HepG2 (cell line): ENCODE measurements at regions not wholly inside any gene's neighbourhood (a gene's known extent, or its start where the extent isn't known, plus 50 kb on each side); places are given as distances from the start of the nearest gene placed in this dataset.

Experiments used
- ATAC-seq: fragments of 200-7000 bp; cut with Tn5 transposase; 3 replicates; pipeline ENCODE4 v1.9.1; 2020; ENCODE audit warnings: mild to moderate bottlenecking, moderate library complexity
- BruUV-seq: library from RNA; stranded (reverse); fragments of 400-500 nt; replicated peaks from 2 replicates; lab custom pipeline; 2021; lab: Mats Ljungman, UMichigan
- CTCF ChIA-PET: fragments of 300-600 bp; formaldehyde crosslinking; extraction: SDS; loops from one replicate; lab custom pipeline; 2021; ENCODE audit warnings: low total read pairs, inconsistent platforms, low intra/inter-chr PET ratio; lab: Yijun Ruan, JAX
- POLR2A ChIA-PET: fragments of 350-600 bp; sonication (Branson Sonifier 250); formaldehyde crosslinking; loops from one replicate; lab custom pipeline; 2020; ENCODE audit warnings: antibody characterized with exemption, inconsistent platforms; lab: Yijun Ruan, JAX
- DNase-seq: peaks from one replicate; pipeline ENCODE4 v3.0.0-alpha.2; 2015; ENCODE audit warnings: low spot score
- FAIRE-seq: peaks from 3 replicates; lab custom pipeline; 2011; peaks lifted over from hg19 to GRCh38; lab: Jason Lieb, UNC
- H2AFZ ChIP-seq: one replicate; pipeline ENCODE4 v1.6.1; 2011; ENCODE audit warnings: low read length, inconsistent platforms
- H3K27ac ChIP-seq: fragments of 300-600 bp; 3 replicates; pipeline ENCODE4 v1.8.0; 2011; ENCODE audit warnings: mixed run types, mild to moderate bottlenecking, mixed read lengths, low read length, inconsistent platforms; ENCODE audit not compliant: insufficient read depth; ENCODE audit errors: extremely low read length
- H3K27me3 ChIP-seq, 2 experiments: fragments of 200-600 bp in 1 of 2; 2 replicates in 1 of 2; 3 replicates in 1 of 2; pipeline versions ENCODE4 v1.6.0 to v1.8.0; 2011; ENCODE audit warnings: low read length in 2 of 2, mild to moderate bottlenecking in 2 of 2, moderate library complexity in 2 of 2, inconsistent platforms in 1 of 2; ENCODE audit not compliant: insufficient read depth in 2 of 2, control insufficient read depth in 1 of 2
- H3K36me3 ChIP-seq, 2 experiments: fragments of 200-600 bp in 1 of 2; replicated peaks in 1 of 2; 2 replicates in 1 of 2; 3 replicates in 1 of 2; pipeline versions ENCODE4 v1.5.1 to v1.8.0; 2011; ENCODE audit warnings: low read length in 2 of 2, inconsistent platforms in 1 of 2; ENCODE audit not compliant: insufficient read depth in 2 of 2, control insufficient read depth in 1 of 2
- H3K4me1 ChIP-seq: 2 replicates; pipeline ENCODE4 v1.5.1; 2012; ENCODE audit warnings: low read length, inconsistent platforms; ENCODE audit not compliant: insufficient read depth
- H3K4me2 ChIP-seq: 2 replicates; pipeline ENCODE4 v1.6.0; 2011; ENCODE audit warnings: low read depth, low read length, inconsistent platforms
- H3K4me3 ChIP-seq, 3 experiments: fragments of 200-600 bp in 1 of 3; sonication (generic), shearing (Covaris generic) in 1 of 3; replicated peaks in 1 of 3; 2 replicates each; pipeline ENCODE4 v1.5.1; 2011 to 2016; ENCODE audit warnings: low read length in 3 of 3, inconsistent platforms in 2 of 3, low read depth in 2 of 3, mild to moderate bottlenecking in 2 of 3, control low read depth in 1 of 3, mixed read lengths in 1 of 3; ENCODE audit not compliant: insufficient read depth in 1 of 3
- H3K79me2 ChIP-seq: one replicate; pipeline ENCODE4 v1.6.1; 2011; ENCODE audit warnings: low read length, inconsistent platforms; ENCODE audit not compliant: insufficient read depth
- H3K9ac ChIP-seq: 2 replicates; pipeline ENCODE4 v1.6.0; 2011; ENCODE audit warnings: mild to moderate bottlenecking, low read depth, low read length, inconsistent platforms; ENCODE audit not compliant: insufficient read depth
- H3K9me3 ChIP-seq: 2 replicates; pipeline ENCODE4 v1.5.1; 2012; ENCODE audit warnings: mild to moderate bottlenecking, low read length
- H4K20me1 ChIP-seq: 2 replicates; pipeline ENCODE4 v1.6.0; 2011; ENCODE audit warnings: inconsistent platforms, mild to moderate bottlenecking, low read length, moderate library complexity; ENCODE audit not compliant: insufficient read depth
- ATAD3A ChIP-seq: sonication (generic); formaldehyde crosslinking; IDR thresholded peaks from 2 replicates; pipeline ENCODE4 v1.4.0; 2020; ENCODE audit warnings: missing genetic modification reagents
- WGBS: methylation state at CpG from one replicate; pipeline ENCODE4 v1.1.6; 2017; ENCODE audit warnings: low lambda C conversion rate; 5-methylcytosine and 5-hydroxymethylcytosine counted together
- in situ Hi-C: cut with HindIII; loops from 2 replicates; pipeline ENCODE4 v1.10.0; 2017; ENCODE audit warnings: low pct_unique_long_range_greater_than_20kb; ENCODE audit not compliant: extremely low pct_ligation_motif_present
- intact Hi-C: fragments of 100-400 bp; cut with micrococcal nuclease; formaldehyde crosslinking; loops from one replicate; pipeline ENCODE4 v1.10.0; 2022; ENCODE audit not compliant: unreplicated experiment
- TF ChIP-seq, protein P1 (sequence below): sonication (generic); formaldehyde crosslinking; IDR thresholded peaks from 2 replicates; pipeline ENCODE4 v1.9.0; 2021; ENCODE audit warnings: mild to moderate bottlenecking, missing genetic modification reagents

DNA sequence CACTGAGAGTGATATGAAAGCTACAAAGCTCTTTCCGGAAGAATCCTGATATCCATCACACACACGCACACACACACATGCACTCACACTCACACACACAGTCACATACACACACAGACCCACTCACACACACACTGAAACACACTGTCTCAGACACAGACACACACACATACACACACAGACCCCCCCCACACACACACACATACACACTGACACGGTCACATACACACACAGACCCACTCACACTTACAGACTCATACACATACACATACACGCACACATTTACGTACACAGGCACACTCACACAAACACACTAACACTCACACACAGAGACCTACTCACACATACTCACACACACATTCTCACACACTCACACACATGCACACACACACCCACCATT lies 58.6 kb downstream of the LIG4 start:
- ChIA-PET POLR2A (no interaction called here), CTCF (interaction anchor here (0.7 to 2.8 kb wide), 2 partner anchors 251 to 941 kb away, joined by 3 to 15 read pairs; no protein-coding TSS in a partner anchor)
- TF ChIP-seq, protein P1, sequence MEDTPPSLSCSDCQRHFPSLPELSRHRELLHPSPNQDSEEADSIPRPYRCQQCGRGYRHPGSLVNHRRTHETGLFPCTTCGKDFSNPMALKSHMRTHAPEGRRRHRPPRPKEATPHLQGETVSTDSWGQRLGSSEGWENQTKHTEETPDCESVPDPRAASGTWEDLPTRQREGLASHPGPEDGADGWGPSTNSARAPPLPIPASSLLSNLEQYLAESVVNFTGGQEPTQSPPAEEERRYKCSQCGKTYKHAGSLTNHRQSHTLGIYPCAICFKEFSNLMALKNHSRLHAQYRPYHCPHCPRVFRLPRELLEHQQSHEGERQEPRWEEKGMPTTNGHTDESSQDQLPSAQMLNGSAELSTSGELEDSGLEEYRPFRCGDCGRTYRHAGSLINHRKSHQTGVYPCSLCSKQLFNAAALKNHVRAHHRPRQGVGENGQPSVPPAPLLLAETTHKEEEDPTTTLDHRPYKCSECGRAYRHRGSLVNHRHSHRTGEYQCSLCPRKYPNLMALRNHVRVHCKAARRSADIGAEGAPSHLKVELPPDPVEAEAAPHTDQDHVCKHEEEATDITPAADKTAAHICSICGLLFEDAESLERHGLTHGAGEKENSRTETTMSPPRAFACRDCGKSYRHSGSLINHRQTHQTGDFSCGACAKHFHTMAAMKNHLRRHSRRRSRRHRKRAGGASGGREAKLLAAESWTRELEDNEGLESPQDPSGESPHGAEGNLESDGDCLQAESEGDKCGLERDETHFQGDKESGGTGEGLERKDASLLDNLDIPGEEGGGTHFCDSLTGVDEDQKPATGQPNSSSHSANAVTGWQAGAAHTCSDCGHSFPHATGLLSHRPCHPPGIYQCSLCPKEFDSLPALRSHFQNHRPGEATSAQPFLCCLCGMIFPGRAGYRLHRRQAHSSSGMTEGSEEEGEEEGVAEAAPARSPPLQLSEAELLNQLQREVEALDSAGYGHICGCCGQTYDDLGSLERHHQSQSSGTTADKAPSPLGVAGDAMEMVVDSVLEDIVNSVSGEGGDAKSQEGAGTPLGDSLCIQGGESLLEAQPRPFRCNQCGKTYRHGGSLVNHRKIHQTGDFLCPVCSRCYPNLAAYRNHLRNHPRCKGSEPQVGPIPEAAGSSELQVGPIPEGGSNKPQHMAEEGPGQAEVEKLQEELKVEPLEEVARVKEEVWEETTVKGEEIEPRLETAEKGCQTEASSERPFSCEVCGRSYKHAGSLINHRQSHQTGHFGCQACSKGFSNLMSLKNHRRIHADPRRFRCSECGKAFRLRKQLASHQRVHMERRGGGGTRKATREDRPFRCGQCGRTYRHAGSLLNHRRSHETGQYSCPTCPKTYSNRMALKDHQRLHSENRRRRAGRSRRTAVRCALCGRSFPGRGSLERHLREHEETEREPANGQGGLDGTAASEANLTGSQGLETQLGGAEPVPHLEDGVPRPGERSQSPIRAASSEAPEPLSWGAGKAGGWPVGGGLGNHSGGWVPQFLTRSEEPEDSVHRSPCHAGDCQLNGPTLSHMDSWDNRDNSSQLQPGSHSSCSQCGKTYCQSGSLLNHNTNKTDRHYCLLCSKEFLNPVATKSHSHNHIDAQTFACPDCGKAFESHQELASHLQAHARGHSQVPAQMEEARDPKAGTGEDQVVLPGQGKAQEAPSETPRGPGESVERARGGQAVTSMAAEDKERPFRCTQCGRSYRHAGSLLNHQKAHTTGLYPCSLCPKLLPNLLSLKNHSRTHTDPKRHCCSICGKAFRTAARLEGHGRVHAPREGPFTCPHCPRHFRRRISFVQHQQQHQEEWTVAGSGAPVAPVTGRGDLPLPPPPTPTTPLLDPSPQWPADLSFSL (CRISPR knock-in tag) = peak; percentile 32; the same call in 1 of the 2 replicates
- no peak for TF ChIP-seq ATAD3A
- no peaks in the 10 kb centered on the region for H3K36me3 ChIP-seq
- no peak overlapping the region for H3K27ac ChIP-seq
- H3K4me3 ChIP-seq = no peak overlapping the region
- BruUV-seq = no TSS peak
- WGBS = 71% methylated on average over 5 of the region's 5 CpGs
- no peaks in the 10 kb centered on the region for H3K79me2 ChIP-seq
- H3K4me2 ChIP-seq = no peak overlapping the region
- no peak overlapping the region for H3K9ac ChIP-seq
- DNase-seq = no peak
- in situ Hi-C loops = loop anchor here (5.0 to 10.0 kb wide), 2 partner anchors 482 to 939 kb away; no protein-coding TSS in a partner anchor
- H3K27me3 ChIP-seq = no peaks in the 10 kb centered on the region
- no peak overlapping the region for H2AFZ ChIP-seq
- FAIRE-seq = no peak
- no peaks in the 10 kb centered on the region for H4K20me1 ChIP-seq
- peaks cover 28% of the 10 kb centered on the region for H3K4me1 ChIP-seq
- intact Hi-C loops = no loop called here
- no peak for ATAC-seq
- H3K9me3 ChIP-seq = peaks cover 15% of the 10 kb centered on the region
